ENCODE measurements at regions not wholly inside any gene's neighbourhood (a gene's known extent, or its start where the extent isn't known, plus 50 kb on each side); places are given as distances from the start of the nearest gene placed in this dataset.
"Not testable (repeated sequence)": the region's sequence is repeated elsewhere in the genome, so short reads cannot be mapped to it uniquely, and the experiment has no call there.

GRCh38 chr3:182484682-182485081 lies 308.6 kb upstream of the ATP11B start:
- DNase-seq = no peak

GRCh38 chr3:182485301-182485700 lies 308.0 kb upstream of the ATP11B start:
- DNase-seq = no peak

GRCh38 chr3:182486463-182486862 lies 306.8 kb upstream of the ATP11B start:
- DNase-seq = no peak

- no peak for DNase-seq
Measured at GRCh38 chr3:182487143-182487542, 306.2 kb upstream of the ATP11B start.

GRCh38 chr3:182487611-182488010 lies 305.7 kb upstream of the ATP11B start:
- no peak for DNase-seq

- DNase-seq = no peak
Measured at GRCh38 chr3:182490596-182491491, 302.5 kb upstream of the ATP11B start.

GRCh38 chr3:182491577-182491976 lies 301.7 kb upstream of the ATP11B start:
- no peak for DNase-seq

- no peak for DNase-seq
Measured at GRCh38 chr3:182492536-182492935, 300.8 kb upstream of the ATP11B start.

- no peak for DNase-seq
Measured at GRCh38 chr3:182500289-182500688, 293.0 kb upstream of the ATP11B start.

- no peak for DNase-seq
Measured at GRCh38 chr3:182501856-182502255, 291.4 kb upstream of the ATP11B start.

GRCh38 chr3:182503401-182503800 lies 289.9 kb upstream of the ATP11B start:
- no peak for DNase-seq

GRCh38 chr3:182508919-182509711 lies 284.2 kb upstream of the ATP11B start:
- DNase-seq = no peak

- DNase-seq = no peak
Measured at GRCh38 chr3:182509844-182510460, 283.4 kb upstream of the ATP11B start.

GRCh38 chr3:182514236-182514964 lies 278.9 kb upstream of the ATP11B start:
- DNase-seq = no peak

GRCh38 chr3:182516597-182517336 lies 276.5 kb upstream of the ATP11B start:
- no peak for DNase-seq

GRCh38 chr3:182519569-182519968 lies 273.7 kb upstream of the ATP11B start:
- no peak for DNase-seq

- no peak for DNase-seq
Measured at GRCh38 chr3:182521339-182521738, 272.0 kb upstream of the ATP11B start.

- DNase-seq = not testable (repeated sequence)
Measured at GRCh38 chr3:182523424-182523823, 269.9 kb upstream of the ATP11B start.

GRCh38 chr3:182523836-182524235 lies 269.5 kb upstream of the ATP11B start:
- no peak for DNase-seq

GRCh38 chr3:182524711-182525401 lies 268.4 kb upstream of the ATP11B start:
- DNase-seq = no peak

GRCh38 chr3:182525766-182526374 lies 267.4 kb upstream of the ATP11B start:
- DNase-seq = no peak

Data from KG1 (cell line).